SK-N-SH (cell line): ENCODE measurements at regions not wholly inside any gene's neighbourhood (a gene's known extent, or its start where the extent isn't known, plus 50 kb on each side); places are given as distances from the start of the nearest gene placed in this dataset.

ENCODE experiments used
- CTCF ChIA-PET: fragments of 300-600, 350-600 bp; formaldehyde crosslinking; extraction: SDS; loops from one replicate; lab custom pipeline; 2021; lab: Yijun Ruan, JAX
- POLR2A ChIA-PET: fragments of 350-600 bp; sonication (Branson Sonifier 250); formaldehyde crosslinking; extraction: SDS; loops from one replicate; lab custom pipeline; 2020; ENCODE audit warnings: antibody characterized with exemption, inconsistent platforms; lab: Yijun Ruan, JAX
- DNase-seq: peaks from one replicate; pipeline ENCODE4 v3.0.0; 2012
- H2AFZ ChIP-seq: fragments of 200-600 bp; sonication (generic); 2 replicates; pipeline ENCODE4 v1.8.1; 2016; ENCODE audit warnings: antibody characterized with exemption, mild to moderate bottlenecking, low read depth
- H3F3A ChIP-seq: fragments of 200-600 bp; sonication (generic); replicated peaks from 2 replicates; pipeline ENCODE3; 2016; ENCODE audit warnings: antibody characterized with exemption, mild to moderate bottlenecking; ENCODE audit not compliant: insufficient read depth
- H3K27ac ChIP-seq, 2 experiments: fragments of 200-500 bp in 1 of 2; fragments of 200-600 bp in 1 of 2; sonication (Bioruptor generic) in 1 of 2; sonication (generic), shearing (Covaris generic) in 1 of 2; 2 replicates each; pipeline versions ENCODE4 v1.5.1 to v1.6.1; 2014 to 2016; ENCODE audit warnings: low read depth in 2 of 2, inconsistent platforms in 1 of 2, low read length in 1 of 2, mild to moderate bottlenecking in 1 of 2, mixed read lengths in 1 of 2
- H3K27me3 ChIP-seq: fragments of 200-600 bp; sonication (generic), shearing (Covaris generic); 2 replicates; pipeline ENCODE4 v1.6.1; 2016; ENCODE audit warnings: mixed run types; ENCODE audit not compliant: insufficient read depth
- H3K36me3 ChIP-seq, 2 experiments: fragments of 200-500 bp in 1 of 2; fragments of 200-600 bp in 1 of 2; sonication (Bioruptor generic) in 1 of 2; sonication (generic) in 1 of 2; replicated peaks in 1 of 2; 2 replicates each; pipeline versions ENCODE3 to v1.5.1; 2014 to 2016; ENCODE audit warnings: low read length in 1 of 2, mild to moderate bottlenecking in 1 of 2; ENCODE audit not compliant: insufficient read depth in 2 of 2, control insufficient read depth in 1 of 2
- H3K4me1 ChIP-seq, 2 experiments: fragments of 200-500 bp in 1 of 2; fragments of 200-600 bp in 1 of 2; sonication (Bioruptor generic) in 1 of 2; sonication (generic), shearing (Covaris generic) in 1 of 2; 2 replicates each; pipeline versions ENCODE4 v1.5.1 to v1.6.1; 2014 to 2016; ENCODE audit warnings: low read depth in 1 of 2, low read length in 1 of 2, mixed run types in 1 of 2; ENCODE audit not compliant: insufficient read depth in 2 of 2, control insufficient read depth in 1 of 2
- H3K4me2 ChIP-seq: fragments of 200-600 bp; sonication (generic), shearing (Covaris generic); 2 replicates; pipeline ENCODE4 v1.6.1; 2017; ENCODE audit warnings: mixed run types
- H3K4me3 ChIP-seq, 2 experiments: fragments of 200-500 bp in 1 of 2; fragments of 200-600 bp in 1 of 2; sonication (Bioruptor generic) in 1 of 2; sonication (generic), shearing (Covaris generic) in 1 of 2; 2 replicates each; pipeline versions ENCODE4 v1.5.1 to v1.8.1; 2014 to 2016; ENCODE audit warnings: low read depth in 2 of 2, inconsistent platforms in 1 of 2, low read length in 1 of 2, mild to moderate bottlenecking in 1 of 2, mixed read lengths in 1 of 2, moderate library complexity in 1 of 2
- H3K79me2 ChIP-seq: fragments of 200-600 bp; sonication (generic); 2 replicates; pipeline ENCODE4 v1.8.1; 2017; ENCODE audit warnings: mild to moderate bottlenecking; ENCODE audit not compliant: insufficient read depth
- H3K9ac ChIP-seq: fragments of 200-600 bp; sonication (generic); 2 replicates; pipeline ENCODE4 v1.6.1; 2017; ENCODE audit warnings: mixed run types
- H3K9me2 ChIP-seq: fragments of 200-600 bp; sonication (generic); 2 replicates; pipeline ENCODE4 v1.6.1; 2017; ENCODE audit warnings: mixed run types
- H3K9me3 ChIP-seq: fragments of 200-600 bp; sonication (generic); 2 replicates; pipeline ENCODE4 v1.6.1; 2017; ENCODE audit warnings: mixed run types, mild to moderate bottlenecking, moderate library complexity
- H4K20me1 ChIP-seq: fragments of 200-600 bp; sonication (generic); 2 replicates; pipeline ENCODE4 v1.6.1; 2017; ENCODE audit warnings: mild to moderate bottlenecking, mixed run types; ENCODE audit not compliant: insufficient read depth
- EZH2phosphoT487 ChIP-seq: fragments of 200-600 bp; sonication (generic); IDR thresholded peaks from 2 replicates; pipeline ENCODE4 v1.6.1; 2017; ENCODE audit warnings: low read depth, mixed run types, mild to moderate bottlenecking, antibody characterized with exemption, moderate library complexity, borderline replicate concordance
- FOXJ3 ChIP-seq: sonication (generic); formaldehyde crosslinking; IDR thresholded peaks from 2 replicates; pipeline ENCODE4 v1.5.1; 2020; ENCODE audit warnings: mild to moderate bottlenecking, missing genetic modification reagents
- GABPA ChIP-seq: IDR thresholded peaks from 2 replicates; pipeline ENCODE4 v1.4.0; 2012; ENCODE audit warnings: low read depth, mild to moderate bottlenecking
- GATA2 ChIP-seq: sonication (generic); formaldehyde crosslinking; IDR thresholded peaks from 2 replicates; pipeline ENCODE4 v1.5.0; 2020; ENCODE audit warnings: mild to moderate bottlenecking, missing genetic modification reagents
- MXI1 ChIP-seq: IDR thresholded peaks from 2 replicates; pipeline ENCODE4 v1.6.1; 2012; ENCODE audit warnings: mild to moderate bottlenecking, low read depth, low read length, improper control_type of control experiment
- NFIC ChIP-seq: IDR thresholded peaks from 2 replicates; pipeline ENCODE4 v1.4.0; 2012; ENCODE audit warnings: borderline replicate concordance
- RXRA ChIP-seq: IDR thresholded peaks from 2 replicates; pipeline ENCODE4 v1.4.0; 2012; ENCODE audit warnings: low read depth, mild to moderate bottlenecking, borderline replicate concordance
- SMC3 ChIP-seq: IDR thresholded peaks from 2 replicates; pipeline ENCODE4 v1.6.1; 2012; ENCODE audit warnings: low read depth, low read length, improper control_type of control experiment
- TEAD4 ChIP-seq: IDR thresholded peaks from 2 replicates; pipeline ENCODE4 v1.4.0; 2012; ENCODE audit warnings: mild to moderate bottlenecking, borderline replicate concordance; ENCODE audit not compliant: insufficient read depth
- YY1 ChIP-seq: IDR thresholded peaks from 2 replicates; pipeline ENCODE4 v1.4.0; 2012; ENCODE audit warnings: low read depth, mild to moderate bottlenecking
- WGBS: methylation state at CpG from one replicate; pipeline ENCODE4 v1.1.6; 2017; ENCODE audit warnings: low lambda C conversion rate; 5-methylcytosine and 5-hydroxymethylcytosine counted together
- TF ChIP-seq, protein P1 (sequence below): fragments of 150-350 bp; IDR thresholded peaks from 2 replicates; pipeline ENCODE4 v1.6.1; 2017; ENCODE audit warnings: antibody characterized with exemption, low read length, low read depth, borderline replicate concordance
- TF ChIP-seq, protein P2 (sequence below): fragments of 200-600 bp; sonication (generic); IDR thresholded peaks from 2 replicates; pipeline ENCODE4 v1.6.1; 2017; ENCODE audit warnings: antibody characterized with exemption, mild to moderate bottlenecking, moderate library complexity
- TF ChIP-seq, protein P3 (sequence below): IDR thresholded peaks from 2 replicates; pipeline ENCODE4 v1.6.1; 2012; ENCODE audit warnings: mild to moderate bottlenecking, low read depth, low read length, moderate library complexity
- TF ChIP-seq, protein P4 (sequence below): IDR thresholded peaks from 2 replicates; pipeline ENCODE4 v1.4.0; 2012; ENCODE audit warnings: low read depth, borderline replicate concordance

DNA sequence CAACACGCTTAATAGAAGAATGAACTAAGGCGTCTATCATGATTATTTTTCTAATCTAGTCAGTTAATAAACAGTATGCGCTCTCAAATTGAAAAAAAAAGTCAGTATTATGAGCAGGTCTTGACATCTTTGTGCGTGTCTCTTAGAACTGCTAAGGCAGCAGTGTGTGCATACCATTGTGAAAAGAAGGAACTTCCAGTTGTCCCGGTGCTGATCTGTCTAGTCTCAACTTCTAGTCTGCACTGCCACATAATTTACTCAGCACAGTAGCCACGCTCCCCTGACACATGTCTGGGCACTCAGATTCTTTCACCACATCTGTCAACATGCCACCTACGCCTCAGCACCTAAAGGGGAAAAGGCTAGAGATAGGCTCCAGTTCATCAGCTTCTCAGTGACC is 61.1 kb upstream of the SPDEF start:
- DNase-seq: no peak
- POLR2A ChIA-PET: no interaction called here
- no peaks in the 10 kb centered on the region; the same call in 1 of the 2 replicates for H4K20me1 ChIP-seq

DNA sequence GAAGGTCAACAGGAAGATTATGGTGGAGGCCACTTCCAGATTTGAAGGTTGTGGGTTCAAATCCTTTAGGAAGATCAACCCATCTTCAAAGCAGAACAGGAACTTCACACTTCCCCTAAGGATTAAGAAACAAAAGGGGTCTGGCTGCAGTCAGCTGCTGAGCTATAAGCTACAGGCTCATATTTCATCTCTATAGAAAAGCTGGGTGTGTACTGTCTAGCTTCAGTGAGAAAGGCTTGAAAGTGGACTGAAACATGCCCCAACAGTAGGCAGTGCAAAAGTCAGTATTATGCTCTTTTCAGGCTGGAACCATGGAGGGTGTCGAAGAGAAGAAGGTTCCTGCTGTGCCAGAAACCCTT is 60.1 kb upstream of the SPDEF start:
- POLR2A ChIA-PET: no interaction called here
- H3K27me3 ChIP-seq: no peaks in the 10 kb centered on the region
- H3K27ac ChIP-seq: no peak overlapping the region
- H3K4me2 ChIP-seq: no peak overlapping the region
- DNase-seq: no peak
- H3K4me3 ChIP-seq: no peak overlapping the region
- H3K36me3 ChIP-seq: no peaks in the 10 kb centered on the region
- WGBS: 100% methylated on average over 1 of the region's 1 CpG
- H3K4me1 ChIP-seq: peaks cover 0 to 9% of the 10 kb centered on the region in 2 experiments; a peak in 2 of 4 replicates
- no peaks in the 10 kb centered on the region for H3K9me2 ChIP-seq
- TF ChIP-seq, protein P1, sequence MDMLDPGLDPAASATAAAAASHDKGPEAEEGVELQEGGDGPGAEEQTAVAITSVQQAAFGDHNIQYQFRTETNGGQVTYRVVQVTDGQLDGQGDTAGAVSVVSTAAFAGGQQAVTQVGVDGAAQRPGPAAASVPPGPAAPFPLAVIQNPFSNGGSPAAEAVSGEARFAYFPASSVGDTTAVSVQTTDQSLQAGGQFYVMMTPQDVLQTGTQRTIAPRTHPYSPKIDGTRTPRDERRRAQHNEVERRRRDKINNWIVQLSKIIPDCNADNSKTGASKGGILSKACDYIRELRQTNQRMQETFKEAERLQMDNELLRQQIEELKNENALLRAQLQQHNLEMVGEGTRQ: no peak
- TF ChIP-seq, protein P2, sequence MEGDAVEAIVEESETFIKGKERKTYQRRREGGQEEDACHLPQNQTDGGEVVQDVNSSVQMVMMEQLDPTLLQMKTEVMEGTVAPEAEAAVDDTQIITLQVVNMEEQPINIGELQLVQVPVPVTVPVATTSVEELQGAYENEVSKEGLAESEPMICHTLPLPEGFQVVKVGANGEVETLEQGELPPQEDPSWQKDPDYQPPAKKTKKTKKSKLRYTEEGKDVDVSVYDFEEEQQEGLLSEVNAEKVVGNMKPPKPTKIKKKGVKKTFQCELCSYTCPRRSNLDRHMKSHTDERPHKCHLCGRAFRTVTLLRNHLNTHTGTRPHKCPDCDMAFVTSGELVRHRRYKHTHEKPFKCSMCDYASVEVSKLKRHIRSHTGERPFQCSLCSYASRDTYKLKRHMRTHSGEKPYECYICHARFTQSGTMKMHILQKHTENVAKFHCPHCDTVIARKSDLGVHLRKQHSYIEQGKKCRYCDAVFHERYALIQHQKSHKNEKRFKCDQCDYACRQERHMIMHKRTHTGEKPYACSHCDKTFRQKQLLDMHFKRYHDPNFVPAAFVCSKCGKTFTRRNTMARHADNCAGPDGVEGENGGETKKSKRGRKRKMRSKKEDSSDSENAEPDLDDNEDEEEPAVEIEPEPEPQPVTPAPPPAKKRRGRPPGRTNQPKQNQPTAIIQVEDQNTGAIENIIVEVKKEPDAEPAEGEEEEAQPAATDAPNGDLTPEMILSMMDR: no peak
- TF ChIP-seq MXI1: no peak
- no peaks in the 10 kb centered on the region for H3K9me3 ChIP-seq
- H3K79me2 ChIP-seq: peaks cover 21% of the 10 kb centered on the region
- CTCF ChIA-PET: no interaction called here
- H3F3A ChIP-seq: no peaks in the 10 kb centered on the region
- H4K20me1 ChIP-seq: no peaks in the 10 kb centered on the region; the same call in 1 of the 2 replicates
- no peak overlapping the region for H3K9ac ChIP-seq
- H2AFZ ChIP-seq: no peak overlapping the region

More for the DNA sequence above, 61.1 kb upstream of the SPDEF start:
- Histone ChIP-seq H3K27me3 (no peaks in the 10 kb centered on the region), H3K79me2 (peaks cover 30% of the 10 kb centered on the region), H2AFZ (no peak overlapping the region), H3K4me3 (no peak overlapping the region), H3F3A (no peaks in the 10 kb centered on the region), H3K9ac (no peak overlapping the region), H3K4me1 (peaks cover 0 to 6% of the 10 kb centered on the region in 2 experiments; a peak in 1 of 4 replicates), H3K9me3 (no peaks in the 10 kb centered on the region), H3K36me3 (no peaks in the 10 kb centered on the region), H3K4me2 (no peak overlapping the region), H3K27ac (no peak overlapping the region), H3K9me2 (no peaks in the 10 kb centered on the region)
- no peak for TF ChIP-seq GATA2 (CRISPR knock-in tag)
- TF ChIP-seq TEAD4: no peak
- TF ChIP-seq, protein P3, sequence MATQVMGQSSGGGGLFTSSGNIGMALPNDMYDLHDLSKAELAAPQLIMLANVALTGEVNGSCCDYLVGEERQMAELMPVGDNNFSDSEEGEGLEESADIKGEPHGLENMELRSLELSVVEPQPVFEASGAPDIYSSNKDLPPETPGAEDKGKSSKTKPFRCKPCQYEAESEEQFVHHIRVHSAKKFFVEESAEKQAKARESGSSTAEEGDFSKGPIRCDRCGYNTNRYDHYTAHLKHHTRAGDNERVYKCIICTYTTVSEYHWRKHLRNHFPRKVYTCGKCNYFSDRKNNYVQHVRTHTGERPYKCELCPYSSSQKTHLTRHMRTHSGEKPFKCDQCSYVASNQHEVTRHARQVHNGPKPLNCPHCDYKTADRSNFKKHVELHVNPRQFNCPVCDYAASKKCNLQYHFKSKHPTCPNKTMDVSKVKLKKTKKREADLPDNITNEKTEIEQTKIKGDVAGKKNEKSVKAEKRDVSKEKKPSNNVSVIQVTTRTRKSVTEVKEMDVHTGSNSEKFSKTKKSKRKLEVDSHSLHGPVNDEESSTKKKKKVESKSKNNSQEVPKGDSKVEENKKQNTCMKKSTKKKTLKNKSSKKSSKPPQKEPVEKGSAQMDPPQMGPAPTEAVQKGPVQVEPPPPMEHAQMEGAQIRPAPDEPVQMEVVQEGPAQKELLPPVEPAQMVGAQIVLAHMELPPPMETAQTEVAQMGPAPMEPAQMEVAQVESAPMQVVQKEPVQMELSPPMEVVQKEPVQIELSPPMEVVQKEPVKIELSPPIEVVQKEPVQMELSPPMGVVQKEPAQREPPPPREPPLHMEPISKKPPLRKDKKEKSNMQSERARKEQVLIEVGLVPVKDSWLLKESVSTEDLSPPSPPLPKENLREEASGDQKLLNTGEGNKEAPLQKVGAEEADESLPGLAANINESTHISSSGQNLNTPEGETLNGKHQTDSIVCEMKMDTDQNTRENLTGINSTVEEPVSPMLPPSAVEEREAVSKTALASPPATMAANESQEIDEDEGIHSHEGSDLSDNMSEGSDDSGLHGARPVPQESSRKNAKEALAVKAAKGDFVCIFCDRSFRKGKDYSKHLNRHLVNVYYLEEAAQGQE: no peak
- TF ChIP-seq GABPA: no peak
- no peak for TF ChIP-seq NFIC
- no peak for TF ChIP-seq RXRA
- no peak for TF ChIP-seq YY1
- TF ChIP-seq, protein P4, sequence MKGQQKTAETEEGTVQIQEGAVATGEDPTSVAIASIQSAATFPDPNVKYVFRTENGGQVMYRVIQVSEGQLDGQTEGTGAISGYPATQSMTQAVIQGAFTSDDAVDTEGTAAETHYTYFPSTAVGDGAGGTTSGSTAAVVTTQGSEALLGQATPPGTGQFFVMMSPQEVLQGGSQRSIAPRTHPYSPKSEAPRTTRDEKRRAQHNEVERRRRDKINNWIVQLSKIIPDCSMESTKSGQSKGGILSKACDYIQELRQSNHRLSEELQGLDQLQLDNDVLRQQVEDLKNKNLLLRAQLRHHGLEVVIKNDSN: no peak
- TF ChIP-seq EZH2phosphoT487: no peak
- TF ChIP-seq SMC3: no peak
- TF ChIP-seq FOXJ3 (CRISPR knock-in tag): no peak
- CTCF ChIA-PET: interaction anchor here (4.1 kb wide), 1 partner anchor 8 kb away, joined by 24 read pairs; no protein-coding TSS in a partner anchor
- 89% methylated on average over 7 of the region's 7 CpGs for WGBS
